Smooth muscle cell of the brain vasculature (primary cell): ENCODE measurements at regions not wholly inside any gene's neighbourhood (a gene's known extent, or its start where the extent isn't known, plus 50 kb on each side); places are given as distances from the start of the nearest gene placed in this dataset.
A peak's percentile ranks its signal among the peaks of the same experiment; 100 is the strongest.
"Not testable (repeated sequence)": the region's sequence is repeated elsewhere in the genome, so short reads cannot be mapped to it uniquely, and the experiment has no call there.

Experiments used
- DNase-seq: peaks from one replicate; pipeline ENCODE4 v3.0.0-alpha.2; 2012; ENCODE audit warnings: low read depth, low spot score

GRCh38 chrX:74180716-74181115 is 123.3 kb upstream of the ZCCHC13 start:
- no peak for DNase-seq

- DNase-seq: no peak
Measured at GRCh38 chrX:74179990-74180389, 124.0 kb upstream of the ZCCHC13 start.

- DNase-seq: no peak
Measured at GRCh38 chrX:74179499-74179898, 124.5 kb upstream of the ZCCHC13 start.

GRCh38 chrX:74179071-74179470 is 124.9 kb upstream of the ZCCHC13 start:
- no peak for DNase-seq

GRCh38 chrX:74178536-74178935 is 125.4 kb upstream of the ZCCHC13 start:
- no peak for DNase-seq

- DNase-seq: no peak
Measured at GRCh38 chrX:74171465-74171864, 132.5 kb upstream of the ZCCHC13 start.

GRCh38 chrX:74162199-74162598 is 141.8 kb upstream of the ZCCHC13 start:
- DNase-seq: no peak

GRCh38 chrX:74160816-74161215 is 143.2 kb upstream of the ZCCHC13 start:
- DNase-seq: no peak

- no peak for DNase-seq
Measured at GRCh38 chrX:74160358-74160757, 143.6 kb upstream of the ZCCHC13 start.

- no peak for DNase-seq
Measured at GRCh38 chrX:74147439-74147838, 156.5 kb upstream of the ZCCHC13 start.

- no peak for DNase-seq
Measured at GRCh38 chrX:74138943-74139342, 165.0 kb upstream of the ZCCHC13 start.

- DNase-seq: peak; percentile 7
Measured at GRCh38 chrX:74133156-74133796, 170.7 kb upstream of the ZCCHC13 start.

- no peak for DNase-seq
Measured at GRCh38 chrX:74132280-74132679, 171.7 kb upstream of the ZCCHC13 start.

GRCh38 chrX:74119016-74119910 is 184.7 kb upstream of the ZCCHC13 start:
- DNase-seq: no peak

GRCh38 chrX:74117962-74118902 is 185.7 kb upstream of the ZCCHC13 start:
- no peak for DNase-seq

- DNase-seq: no peak
Measured at GRCh38 chrX:74111245-74111644, 192.7 kb upstream of the ZCCHC13 start.

GRCh38 chrX:74107666-74108065 is 196.3 kb upstream of the ZCCHC13 start:
- no peak for DNase-seq

GRCh38 chrX:74104356-74105015 is 199.5 kb upstream of the ZCCHC13 start:
- DNase-seq: no peak

GRCh38 chrX:74098407-74098806 is 205.6 kb upstream of the ZCCHC13 start:
- not testable (repeated sequence) for DNase-seq

GRCh38 chrX:74090049-74090448 is 213.9 kb upstream of the ZCCHC13 start:
- no peak for DNase-seq

- DNase-seq: no peak
Measured at GRCh38 chrX:74085642-74086236, 218.2 kb upstream of the ZCCHC13 start.
